HG03103 (cell line): ENCODE measurements at regions not wholly inside any gene's neighbourhood (a gene's known extent, or its start where the extent isn't known, plus 50 kb on each side); places are given as distances from the start of the nearest gene placed in this dataset.
"Not testable (repeated sequence)": the region's sequence is repeated elsewhere in the genome, so short reads cannot be mapped to it uniquely, and the experiment has no call there.

Experiments used
- ATAC-seq: cut with Tn5 transposase; IDR thresholded peaks from one replicate; pipeline ENCODE4 v1.9.1; 2021; ENCODE audit warnings: low read depth; ENCODE audit not compliant: unreplicated experiment

DNA sequence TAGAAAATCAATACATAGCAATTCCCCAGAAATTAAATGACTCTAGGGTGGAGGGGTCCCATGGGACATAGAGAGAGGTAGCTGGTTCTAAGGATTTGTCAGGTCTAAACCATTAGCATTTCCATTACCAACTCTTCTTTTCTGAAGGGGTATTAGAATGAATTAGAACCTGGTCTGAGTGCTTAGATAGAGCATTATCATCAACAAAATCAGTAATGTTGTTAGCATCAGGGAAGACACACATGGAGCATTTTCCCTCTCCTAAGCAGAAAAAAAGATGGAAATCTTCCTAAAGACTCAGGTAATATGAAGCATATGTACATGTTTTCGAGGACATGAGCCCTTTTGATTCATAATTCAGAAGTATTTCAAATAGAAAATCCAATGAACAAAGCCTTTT, 984.4 kb upstream of the NCAM2 start:
- ATAC-seq, result no peak

DNA sequence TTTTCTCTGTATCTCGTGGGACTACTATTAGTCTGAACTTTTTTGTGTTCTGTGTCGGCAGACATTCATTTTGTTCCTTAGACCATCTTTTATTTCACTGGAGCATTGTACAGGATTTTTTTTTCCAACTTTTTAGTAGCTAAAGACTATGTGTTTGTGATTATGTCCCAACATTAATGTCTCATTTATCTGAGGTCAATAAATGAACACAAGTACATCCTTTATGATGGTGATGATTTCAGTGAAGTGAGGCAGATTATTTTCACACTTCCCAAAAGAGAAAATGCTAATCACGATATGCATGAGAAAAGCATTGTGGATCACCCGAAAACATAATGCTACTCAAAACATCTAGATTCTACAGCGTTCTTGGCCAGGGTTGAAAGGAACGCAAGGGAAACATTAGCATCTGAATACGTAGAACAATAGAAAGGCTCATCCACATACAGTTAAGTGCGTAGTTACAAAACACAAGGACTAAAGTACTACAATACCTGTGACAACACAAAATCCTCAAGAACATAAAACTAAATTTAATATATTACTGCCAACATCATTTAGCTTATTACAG, 981.7 kb upstream of the NCAM2 start:
- ATAC-seq, result no peak

DNA sequence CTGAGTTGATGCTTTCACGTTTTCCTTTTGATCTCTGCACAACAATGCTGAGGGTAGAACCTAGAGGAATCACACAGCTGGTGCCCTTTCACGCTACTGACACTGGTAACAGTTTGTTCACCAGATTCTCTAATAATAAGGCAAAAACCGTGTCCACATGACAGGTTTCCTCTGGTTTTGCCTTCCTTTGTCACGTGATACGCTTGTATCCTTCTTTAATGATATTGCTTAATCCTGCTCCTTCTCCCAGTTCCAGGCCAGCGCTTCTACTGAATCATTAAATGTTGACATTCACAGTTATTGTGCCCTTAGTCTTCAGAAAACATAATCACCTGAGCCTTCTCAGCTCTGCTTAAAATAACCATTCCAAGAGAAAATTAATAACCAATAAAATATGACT, 978.2 kb upstream of the NCAM2 start:
- ATAC-seq, result no peak

DNA sequence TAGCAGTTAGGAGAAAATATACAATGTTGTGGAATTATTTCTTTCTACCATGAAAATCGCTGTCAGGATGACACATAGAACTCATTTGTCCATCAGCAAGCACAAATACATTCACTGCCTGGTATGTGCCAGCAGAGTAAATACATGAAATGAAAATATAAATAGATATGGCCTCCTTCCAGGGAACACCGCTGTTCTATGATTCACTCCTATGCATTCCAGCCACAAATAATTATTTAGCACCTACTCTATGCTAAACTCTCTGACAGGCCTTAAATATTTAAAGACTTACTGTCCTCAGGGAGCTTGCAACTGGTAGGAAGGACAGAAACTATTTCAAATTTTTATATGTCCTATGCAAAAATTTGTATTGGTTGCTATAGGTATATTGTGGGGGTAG, 975.0 kb upstream of the NCAM2 start:
- ATAC-seq, result no peak

DNA sequence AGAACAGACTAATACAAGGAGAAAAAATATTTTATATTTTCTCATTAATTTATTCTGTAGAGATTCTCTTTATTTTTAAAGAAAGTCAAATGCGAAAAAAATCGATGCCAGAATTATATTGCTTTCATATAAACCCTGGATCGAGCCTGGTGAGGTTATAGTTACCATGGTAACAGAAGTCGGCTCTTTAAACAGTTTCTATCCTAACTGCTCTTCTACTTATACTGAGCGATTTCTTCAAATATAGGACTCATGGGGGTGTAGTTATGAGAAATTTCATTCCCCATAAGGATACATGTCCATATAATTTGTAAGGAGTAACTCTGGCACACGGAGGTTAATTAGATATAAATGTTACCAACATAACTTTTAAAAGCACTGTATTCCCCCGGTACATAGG, 973.5 kb upstream of the NCAM2 start:
- no peak for ATAC-seq

DNA sequence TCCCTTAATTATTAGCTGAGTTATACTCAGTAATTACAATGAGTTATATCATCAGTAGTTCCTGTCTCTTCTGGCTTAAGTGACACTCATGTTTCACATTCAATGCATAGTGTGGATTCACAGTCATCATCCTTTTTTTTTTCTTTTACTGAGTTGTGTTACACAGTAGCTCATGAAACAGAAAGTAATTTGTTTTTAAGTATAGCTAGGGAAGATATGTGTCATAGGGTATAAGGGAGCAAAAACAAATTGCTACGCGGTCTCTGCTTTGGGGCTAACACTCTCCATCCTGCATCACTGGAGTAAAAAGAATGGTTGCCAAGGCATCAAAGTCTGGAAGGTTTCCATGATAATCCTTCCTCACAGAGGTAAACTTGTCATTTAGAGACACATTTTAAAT, 971.7 kb upstream of the NCAM2 start:
- ATAC-seq, result no peak

DNA sequence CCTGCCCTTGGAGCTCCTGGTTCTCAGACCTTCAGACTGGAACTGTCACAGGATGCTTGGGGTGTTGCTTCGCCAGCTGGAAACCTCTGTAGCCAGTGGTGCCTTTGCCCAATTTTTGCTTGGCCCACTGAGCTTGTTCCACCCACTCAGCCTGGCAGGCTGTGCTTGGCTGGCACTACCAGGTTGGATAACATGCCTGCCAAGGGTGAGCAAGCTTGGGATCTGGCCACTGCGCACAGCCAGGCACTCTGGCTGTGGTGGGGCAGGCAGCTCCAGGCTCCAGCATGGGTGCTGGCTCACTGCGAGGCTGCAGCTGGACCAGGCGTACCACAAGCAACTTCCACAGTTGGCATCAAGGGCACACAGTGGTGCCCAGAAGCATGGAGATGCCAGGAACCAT, 967.8 kb upstream of the NCAM2 start:
- ATAC-seq, result no peak

DNA sequence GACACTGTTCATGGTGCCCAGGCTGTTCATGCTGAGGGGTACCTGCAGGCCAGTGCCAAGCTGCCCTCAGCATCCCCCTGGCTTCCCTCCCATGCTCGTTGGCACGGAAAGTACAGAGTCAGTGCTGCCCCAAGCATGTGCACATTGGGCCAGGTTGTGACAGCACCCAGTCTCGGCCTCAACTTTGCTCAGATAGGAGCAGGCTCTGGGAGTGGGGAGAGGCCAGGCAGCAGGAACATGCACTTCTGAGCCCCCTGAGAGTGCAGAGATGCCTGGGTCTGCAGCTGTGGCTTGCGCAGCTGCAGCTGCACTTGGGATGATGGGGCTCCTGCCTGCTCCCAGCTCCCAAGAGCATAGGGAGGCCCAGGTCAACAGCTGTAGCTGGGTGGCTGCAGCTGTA, 966.4 kb upstream of the NCAM2 start:
- no peak for ATAC-seq

DNA sequence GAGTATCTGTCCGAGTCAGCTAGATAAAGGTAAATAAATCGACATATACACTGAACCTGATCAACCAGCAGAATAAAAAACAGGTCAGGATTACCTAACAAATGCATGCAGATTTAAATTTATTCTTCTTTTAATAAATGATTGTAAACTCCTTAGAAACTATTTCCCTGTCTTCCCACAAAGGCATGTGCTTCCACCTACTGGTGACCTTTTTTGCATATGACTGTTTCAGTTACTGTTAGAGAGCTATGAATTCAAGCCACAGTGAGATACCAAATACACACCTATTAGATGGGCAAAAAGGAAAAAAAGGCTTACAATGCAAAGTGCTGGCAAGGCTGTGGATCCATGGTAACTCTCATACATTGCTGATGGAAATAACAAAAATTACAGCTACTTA, 957.4 kb upstream of the NCAM2 start:
- ATAC-seq, result no peak

DNA sequence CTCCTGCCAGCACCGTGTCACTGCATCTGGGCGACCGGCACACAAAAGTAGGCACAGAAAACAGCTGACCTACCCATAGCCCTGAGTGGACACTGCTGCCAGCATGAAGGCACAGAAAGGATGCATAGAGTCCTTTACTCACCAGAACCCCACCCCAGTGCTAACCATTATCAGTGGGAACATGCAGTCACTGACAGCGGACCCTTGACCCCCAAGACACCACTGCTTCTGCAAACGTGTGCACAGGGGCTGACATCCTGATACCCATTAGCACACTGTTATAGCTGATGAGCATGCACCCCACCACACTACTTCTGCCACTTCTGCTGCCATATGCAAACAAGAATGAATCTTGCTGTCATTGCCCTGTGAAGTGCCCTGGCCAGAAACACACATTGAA, 953.0 kb upstream of the NCAM2 start:
- ATAC-seq, result no peak

DNA sequence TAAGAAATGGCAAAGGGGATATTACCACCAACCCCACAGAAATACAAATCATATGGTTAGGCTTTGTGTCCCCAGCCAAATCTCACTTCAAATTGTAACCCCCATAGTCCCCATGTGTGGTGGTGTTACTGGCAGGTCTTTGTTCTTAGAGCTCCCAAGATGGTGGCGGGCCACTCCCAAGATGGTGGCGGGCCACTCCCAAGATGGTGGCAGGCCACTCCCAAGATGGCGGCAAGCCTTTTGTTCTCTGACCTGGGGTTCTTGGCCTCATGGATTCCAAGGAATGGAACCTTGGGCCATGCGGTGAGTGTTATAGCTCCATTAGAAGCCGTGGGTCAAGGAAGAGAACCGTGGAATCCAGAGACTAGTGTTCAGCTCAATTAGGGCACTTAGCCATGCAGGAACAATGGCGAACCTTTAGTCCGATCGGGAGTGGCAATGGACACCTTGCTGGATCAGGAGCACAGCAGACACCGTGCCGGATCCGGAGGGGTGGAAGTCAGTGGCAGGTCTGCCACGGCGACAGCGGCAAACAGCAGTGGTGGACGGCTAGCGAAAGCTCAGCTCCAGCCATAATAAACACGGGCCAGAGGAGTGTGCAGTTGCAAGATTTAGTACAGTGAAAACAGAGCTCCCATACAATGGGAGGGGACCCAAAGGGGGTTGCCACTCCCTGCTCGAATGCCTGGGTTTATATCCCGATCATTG, 949.9 kb upstream of the NCAM2 start:
- ATAC-seq, result not testable (repeated sequence)

DNA sequence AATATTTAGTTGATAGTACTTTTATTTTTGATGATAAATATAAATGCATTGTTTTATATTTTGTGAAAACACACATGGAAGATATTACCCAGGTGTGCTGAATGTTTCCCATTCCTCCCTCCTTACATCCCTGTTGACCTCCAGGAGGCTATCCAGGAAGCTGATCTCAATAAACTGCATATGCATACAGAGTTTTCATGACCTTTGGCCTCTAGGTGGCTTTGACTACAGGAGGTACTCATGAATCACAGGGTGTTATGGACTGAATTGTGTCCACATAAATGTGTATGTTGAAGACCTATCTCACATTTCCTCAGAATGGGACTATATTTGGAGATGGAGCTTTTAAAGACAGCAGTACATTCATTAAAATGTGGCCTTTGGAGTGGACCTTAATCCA, 914.9 kb upstream of the NCAM2 start:
- no peak for ATAC-seq

DNA sequence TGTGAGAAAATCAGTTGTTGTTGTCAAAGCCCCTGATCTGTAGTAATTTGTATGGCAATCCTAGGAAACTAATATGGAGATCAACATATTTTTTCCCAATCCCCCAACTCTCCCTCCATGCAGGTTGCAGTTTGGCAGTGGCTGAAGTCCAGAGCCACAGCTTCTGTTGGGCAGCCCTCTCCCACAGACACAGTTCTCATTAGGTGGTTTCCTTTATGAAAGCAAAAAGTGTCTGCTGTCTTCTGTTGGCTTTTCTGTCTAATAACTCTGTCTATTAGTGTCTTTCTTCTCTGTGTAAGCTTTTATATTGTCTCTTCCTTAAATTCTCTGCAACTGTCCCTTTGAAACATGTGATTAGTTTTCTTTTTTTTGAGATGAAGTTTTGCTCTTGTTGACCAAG, 914.3 kb upstream of the NCAM2 start:
- ATAC-seq, result no peak

DNA sequence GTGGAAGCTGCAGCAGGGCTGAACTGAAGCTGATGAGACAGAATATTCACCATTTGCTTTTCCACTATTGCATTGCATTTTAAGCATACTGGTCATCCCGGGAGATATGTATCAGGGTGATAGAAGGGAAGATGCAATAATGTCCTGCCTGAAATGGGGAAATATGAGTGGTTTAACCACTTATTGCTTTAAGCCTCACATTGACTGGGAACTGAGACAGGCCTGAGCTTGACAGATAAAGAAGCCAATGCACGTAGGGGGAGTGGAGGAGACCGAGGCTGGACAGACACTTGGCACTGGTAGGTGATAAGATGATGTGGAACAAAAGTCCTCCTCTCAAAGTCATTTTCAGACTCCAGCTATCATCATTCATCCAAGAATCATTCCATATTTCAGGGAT, 911.7 kb upstream of the NCAM2 start:
- ATAC-seq, result no peak

DNA sequence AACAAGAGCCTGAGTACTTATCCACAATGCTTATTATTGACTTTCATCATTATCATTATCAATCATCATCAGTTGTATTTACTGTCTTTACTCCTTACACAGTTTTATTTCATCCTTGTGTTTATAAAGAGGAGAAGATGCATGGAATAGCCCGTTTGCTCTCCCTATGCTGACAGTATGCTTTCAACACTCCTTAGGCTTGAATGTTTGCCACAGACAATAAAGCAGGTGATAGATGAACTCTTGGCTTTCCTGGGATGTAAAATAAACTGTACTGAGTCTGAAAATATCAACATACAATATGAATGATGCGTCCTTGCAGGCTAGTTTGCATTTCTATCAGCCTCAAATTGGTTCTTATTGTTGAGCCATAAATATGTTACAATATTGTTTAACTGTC, 891.8 kb upstream of the NCAM2 start:
- ATAC-seq, result no peak

DNA sequence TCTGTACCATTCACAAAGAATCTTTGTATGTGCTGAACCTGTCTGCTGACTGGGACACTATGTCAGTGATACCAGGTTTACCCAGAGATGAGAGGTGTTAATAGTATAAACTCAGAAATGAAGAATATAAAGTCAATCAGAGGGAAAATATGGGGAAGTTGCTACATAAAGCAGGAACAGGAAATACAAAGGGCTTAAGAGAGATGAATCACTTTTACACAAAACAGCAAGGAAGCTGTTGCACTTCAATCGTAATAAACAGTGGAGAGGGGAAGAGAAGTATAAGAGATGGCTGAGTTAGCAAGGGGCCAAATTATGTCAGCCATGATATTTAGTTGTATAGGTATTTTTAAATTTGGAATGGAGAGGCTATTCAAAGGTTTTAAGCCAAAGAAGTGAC, 890.2 kb upstream of the NCAM2 start:
- ATAC-seq, result no peak

DNA sequence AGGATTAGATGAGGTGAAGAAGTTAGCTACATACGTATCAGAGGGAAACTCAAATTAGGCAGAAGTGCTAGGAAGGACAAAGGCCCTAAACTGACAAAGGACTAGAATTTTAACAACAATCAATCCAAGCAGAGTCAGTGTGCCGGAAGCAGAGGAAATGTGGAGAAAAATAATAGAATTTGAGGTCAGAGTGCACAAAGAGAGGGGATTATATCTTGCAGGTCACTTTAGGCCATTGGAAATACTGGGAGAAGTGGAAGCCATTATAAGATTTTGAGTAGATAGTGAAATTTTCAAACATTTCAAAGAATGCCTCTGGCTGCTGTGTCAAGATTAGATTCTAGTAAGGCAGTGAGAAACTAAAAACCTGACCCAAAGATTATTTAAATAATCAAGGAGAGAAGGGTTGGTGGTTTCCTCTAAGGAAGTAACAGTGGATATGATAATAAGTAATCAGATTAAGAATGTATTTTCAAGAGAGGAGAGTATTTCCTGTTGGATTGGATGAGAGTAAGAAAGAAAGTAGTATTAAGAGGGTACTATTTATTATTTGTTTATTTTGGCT, 889.2 kb upstream of the NCAM2 start:
- no peak for ATAC-seq

DNA sequence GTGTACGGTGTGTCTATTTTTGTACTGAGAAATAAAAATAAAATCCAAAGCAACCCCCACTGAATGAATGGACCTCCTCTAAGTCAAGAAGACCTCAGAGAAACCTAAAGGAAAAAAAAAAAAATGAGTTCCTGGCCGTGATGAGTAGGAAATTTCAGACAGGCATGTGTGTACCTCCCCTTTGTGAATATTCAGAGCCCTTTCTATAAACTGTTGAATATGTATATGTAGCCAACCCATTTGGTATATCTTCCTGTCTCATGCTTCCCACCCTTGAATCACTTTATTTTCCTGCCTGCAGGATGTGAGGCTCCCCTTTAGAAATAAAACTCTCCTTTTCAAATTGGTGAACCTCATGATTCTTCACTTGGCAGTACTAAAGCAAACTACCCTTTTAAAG, 887.8 kb upstream of the NCAM2 start:
- no peak for ATAC-seq

DNA sequence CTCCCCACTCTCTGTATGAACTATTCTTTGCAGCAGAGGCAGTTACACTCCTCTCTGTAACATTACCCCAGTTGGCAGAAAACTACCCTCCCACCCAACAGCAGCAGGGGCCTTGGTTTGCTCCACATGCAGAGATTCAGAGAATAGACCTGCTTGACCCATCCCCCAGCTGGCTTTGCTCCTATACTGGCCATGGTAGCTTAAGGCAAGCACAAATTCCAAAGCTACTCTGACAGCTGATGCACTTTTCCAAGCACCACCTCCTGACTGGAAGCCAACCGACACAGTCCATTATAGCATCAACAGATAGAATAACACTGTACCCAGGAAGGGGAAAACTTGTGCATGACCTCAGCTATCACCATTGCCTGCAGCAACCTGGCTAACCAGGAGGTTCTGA, 846.5 kb upstream of the NCAM2 start:
- ATAC-seq, result no peak

DNA sequence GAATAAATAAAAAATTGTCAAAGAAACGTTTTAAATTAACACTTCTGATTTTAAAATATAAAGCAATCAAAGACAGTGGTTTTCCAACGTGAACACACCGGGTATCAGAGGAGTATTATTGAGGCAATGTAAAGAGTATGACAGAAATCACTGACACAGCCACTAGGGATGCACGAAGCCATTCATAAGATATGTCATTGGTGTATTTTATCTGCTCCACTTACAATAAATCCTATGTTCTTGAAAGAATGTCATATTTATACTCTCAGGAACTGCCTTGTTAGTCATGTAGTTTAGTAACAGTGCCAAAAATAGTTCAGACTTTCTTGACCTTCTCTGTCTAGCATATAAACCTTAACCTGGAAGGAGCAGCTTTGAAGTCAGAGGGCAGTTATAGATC, 835.0 kb upstream of the NCAM2 start:
- no peak for ATAC-seq

DNA sequence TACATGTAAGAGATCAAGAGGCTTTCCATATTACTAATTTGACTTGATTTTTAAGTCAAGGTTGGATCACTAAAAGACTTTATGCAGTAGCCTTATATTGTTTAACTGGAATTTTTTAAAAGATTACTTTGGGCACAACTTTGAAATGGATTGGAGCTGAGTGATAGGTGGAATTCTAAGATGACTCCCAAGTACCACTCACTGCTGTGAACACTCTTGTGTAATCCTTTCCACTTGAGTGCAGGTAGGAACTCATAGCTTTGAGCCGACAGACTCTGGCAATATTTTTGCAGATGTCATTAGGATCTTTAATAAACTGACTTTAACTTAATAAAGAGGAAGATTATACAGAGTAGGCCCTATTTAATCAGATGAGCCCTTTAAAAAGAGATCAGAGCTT, 831.1 kb upstream of the NCAM2 start:
- no peak for ATAC-seq

DNA sequence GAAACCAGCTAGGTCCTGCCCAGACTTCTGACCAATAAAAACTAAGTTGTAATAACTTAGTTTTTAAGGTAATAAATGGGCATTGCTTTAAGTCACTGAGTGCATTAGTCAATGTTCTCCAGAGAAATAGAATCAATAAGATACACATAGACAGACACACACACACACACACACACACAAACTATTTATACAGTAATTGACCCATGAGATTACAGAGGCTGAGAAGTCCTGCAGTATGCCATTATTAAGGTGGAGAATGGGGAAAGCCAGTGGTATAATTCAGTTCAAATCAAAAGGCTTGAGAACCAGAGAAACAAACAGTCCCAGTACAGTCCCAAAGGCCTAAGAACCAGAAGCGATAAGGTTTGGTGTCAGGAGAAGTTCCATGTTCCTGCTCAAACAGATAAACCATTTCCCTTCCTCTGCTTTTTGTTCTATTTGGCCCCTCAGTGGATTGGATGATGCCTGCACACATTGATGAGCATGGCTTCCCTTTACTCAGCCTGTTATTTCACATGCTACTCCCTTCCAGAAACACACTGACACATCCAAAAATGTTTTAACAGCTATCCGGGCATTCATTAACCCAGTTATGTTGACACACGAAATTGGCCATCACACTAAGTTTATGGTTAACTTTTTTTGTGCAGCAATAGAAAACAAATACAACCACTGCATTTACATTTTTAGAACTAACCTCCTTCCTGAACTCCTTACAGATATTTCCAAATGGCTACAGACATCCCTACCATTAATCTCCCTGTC, 828.2 kb upstream of the NCAM2 start:
- ATAC-seq, result no peak
